SK-N-MC (cell line): ENCODE measurements at regions not wholly inside any gene's neighbourhood (a gene's known extent, or its start where the extent isn't known, plus 50 kb on each side); places are given as distances from the start of the nearest gene placed in this dataset.

Source experiments
- EZH2 ChIP-seq: fragments of 200-600 bp; sonication (generic); IDR thresholded peaks from one replicate; pipeline ENCODE4 v1.6.1; 2017; ENCODE audit warnings: antibody characterized with exemption
- POLR2AphosphoS5 ChIP-seq: IDR thresholded peaks from 2 replicates; pipeline ENCODE4 v1.6.1; 2012; ENCODE audit warnings: mild to moderate bottlenecking, low read depth, low read length, borderline replicate concordance

- TF ChIP-seq EZH2 (no peak), POLR2AphosphoS5 (no peak)
Observed at GRCh38 chr7:113487925-113488731, 369.8 kb upstream of the SMIM30 start.
